ENCODE measurements at regions not wholly inside any gene's neighbourhood (a gene's known extent, or its start where the extent isn't known, plus 50 kb on each side); places are given as distances from the start of the nearest gene placed in this dataset.

DNA sequence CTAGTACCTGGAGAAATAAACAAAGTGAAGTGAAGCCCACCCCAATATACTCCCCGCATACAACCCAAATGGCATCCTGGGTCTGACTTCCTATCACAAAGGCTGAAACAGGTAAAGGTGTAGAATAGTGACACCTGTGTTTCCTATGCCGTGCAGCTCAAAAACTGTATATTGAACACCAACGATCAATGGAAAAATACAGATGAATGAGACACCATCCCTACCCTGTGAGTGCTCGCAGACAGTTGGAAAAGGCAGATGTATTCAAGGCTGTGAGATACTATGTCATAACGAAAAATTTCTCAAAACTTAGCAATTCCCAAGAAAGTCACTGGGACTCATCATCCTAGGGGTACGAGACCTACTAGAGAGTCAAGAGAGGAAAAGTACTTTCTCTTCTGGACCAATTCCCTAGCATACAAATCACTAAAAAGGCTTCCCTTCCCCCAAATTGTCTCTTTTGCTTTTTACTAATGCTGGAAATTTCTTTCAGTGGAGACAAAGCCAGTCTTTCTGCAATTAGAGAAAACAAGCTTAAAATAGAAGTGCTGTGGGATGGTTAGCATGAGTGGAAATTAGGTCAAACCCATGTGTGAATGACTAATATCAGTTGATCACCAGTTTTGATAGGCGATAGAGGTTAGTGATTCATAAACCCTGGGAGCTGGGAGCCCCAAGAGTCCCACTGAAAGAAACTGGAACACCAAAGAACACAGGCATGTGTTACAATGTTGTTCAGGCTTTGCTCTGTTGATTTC is 249.7 kb downstream of the SPTSSA start:
- DNase-seq (ENCODE audit: low read depth), result no peak

DNA sequence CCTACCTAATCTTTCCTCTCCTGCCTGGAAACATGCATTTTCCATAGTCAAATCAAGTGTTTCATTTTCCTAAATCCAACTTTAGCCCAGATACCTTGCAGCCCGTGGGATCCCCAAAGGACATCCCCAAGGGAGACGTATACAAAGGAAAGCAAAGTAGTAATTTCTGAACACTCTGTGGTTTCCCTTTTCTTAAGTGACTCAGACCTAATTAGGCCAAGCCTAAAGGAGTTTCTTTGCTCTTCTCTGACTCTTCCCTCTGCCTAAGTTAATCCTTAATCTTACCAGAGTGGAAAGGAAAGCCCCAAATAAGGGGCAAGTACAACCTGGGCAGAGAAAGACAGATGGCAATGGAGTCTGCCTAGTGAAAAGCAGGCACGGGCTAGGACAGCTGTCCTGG is 250.3 kb downstream of the SPTSSA start:
- no peak for DNase-seq (ENCODE audit: low read depth)

GRCh38 chr14:34208532-34208931 is 253.5 kb downstream of the SPTSSA start:
- no peak for DNase-seq (ENCODE audit: low read depth)

DNA sequence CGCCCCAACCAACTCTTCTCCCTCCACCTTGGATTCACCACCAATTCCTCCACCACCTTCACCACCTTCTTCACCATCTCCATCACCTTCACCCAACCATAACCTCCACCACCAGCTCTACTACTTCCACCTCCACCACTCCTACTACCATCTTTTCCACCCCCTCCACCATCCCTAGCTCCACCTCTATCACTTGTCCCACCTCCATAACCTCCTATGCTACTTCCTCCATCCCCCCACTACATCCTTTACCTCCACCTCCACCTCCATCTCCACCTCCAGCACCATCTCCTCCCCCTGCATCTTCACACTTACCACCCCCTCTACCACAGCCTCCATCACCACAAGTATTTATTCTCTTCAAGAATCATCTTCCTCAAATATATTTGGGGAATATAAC is 254.9 kb upstream of the EGLN3 start:
- DNase-seq (ENCODE audit: low read depth), result no peak

- DNase-seq (ENCODE audit: low read depth), result no peak
Measured at GRCh38 chr14:34204774-34205173, 253.9 kb upstream of the EGLN3 start.

- no peak for DNase-seq (ENCODE audit: low read depth)
Measured at GRCh38 chr14:34203251-34203722, 252.4 kb upstream of the EGLN3 start.

DNA sequence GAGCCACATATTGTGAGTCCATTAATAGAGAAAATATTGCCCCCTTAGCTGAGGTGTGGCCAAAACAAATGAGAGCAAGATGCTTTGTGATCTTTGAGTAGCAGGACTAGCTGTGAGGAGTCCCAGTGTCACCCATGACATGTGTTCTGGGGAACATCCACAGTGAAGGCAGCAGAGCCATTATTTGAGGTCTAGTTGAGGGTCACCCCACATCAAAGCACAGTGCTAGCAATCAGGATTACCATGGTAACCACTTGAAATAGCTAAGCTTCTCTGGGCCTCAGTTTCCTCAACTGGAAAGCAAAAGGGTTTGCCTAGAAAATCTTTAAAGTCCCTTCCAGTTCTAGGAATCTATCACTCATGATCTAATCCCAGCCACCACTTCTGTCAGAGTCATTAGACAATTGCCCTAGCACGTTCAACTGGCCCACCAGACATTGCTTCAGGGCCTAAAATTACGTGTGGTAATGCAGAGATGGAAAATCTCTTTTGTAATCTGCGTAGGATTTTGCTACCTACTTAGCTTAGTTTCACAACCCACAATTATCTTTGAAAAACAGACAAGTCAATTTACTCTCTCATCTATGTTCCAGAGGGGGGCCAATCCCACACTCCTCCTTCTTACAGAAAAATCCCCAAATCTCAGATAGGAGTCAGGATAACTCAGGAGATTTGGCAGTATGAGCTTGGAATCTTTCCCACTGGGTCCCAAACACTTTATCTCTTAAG is 251.2 kb upstream of the EGLN3 start:
- no peak for DNase-seq (ENCODE audit: low read depth)

GRCh38 chr14:34199585-34199984 is 248.7 kb upstream of the EGLN3 start:
- peak; percentile 21 for DNase-seq (ENCODE audit: low read depth)

- DNase-seq (ENCODE audit: low read depth), result no peak
Measured at GRCh38 chr14:34198096-34198495, 247.2 kb upstream of the EGLN3 start.

DNA sequence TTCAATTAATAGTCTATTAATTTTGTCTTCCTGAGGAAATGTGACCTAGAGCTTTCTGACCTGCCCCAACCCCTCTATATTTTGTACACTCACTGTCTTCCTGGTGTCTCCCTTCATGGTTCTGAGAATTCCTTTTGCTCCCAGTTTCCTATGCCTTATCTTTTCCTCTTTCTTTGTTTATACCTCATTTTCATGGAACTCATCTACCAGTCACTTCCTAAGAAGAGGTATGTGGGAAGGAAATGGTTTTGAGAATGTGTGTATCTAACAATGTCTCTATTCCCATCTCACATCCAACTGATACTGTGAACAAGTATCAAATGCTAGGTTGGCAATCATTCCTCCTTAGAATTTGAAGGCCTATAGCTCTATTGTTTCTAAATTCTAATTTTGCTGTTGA is 245.1 kb upstream of the EGLN3 start:
- no peak for DNase-seq (ENCODE audit: low read depth)

GRCh38 chr14:34190717-34191116 is 239.8 kb upstream of the EGLN3 start:
- no peak for DNase-seq (ENCODE audit: low read depth)

GRCh38 chr14:34189866-34190265 is 239.0 kb upstream of the EGLN3 start:
- no peak for DNase-seq (ENCODE audit: low read depth)

GRCh38 chr14:34187519-34188044 is 236.7 kb upstream of the EGLN3 start:
- DNase-seq (ENCODE audit: low read depth), result no peak

DNA sequence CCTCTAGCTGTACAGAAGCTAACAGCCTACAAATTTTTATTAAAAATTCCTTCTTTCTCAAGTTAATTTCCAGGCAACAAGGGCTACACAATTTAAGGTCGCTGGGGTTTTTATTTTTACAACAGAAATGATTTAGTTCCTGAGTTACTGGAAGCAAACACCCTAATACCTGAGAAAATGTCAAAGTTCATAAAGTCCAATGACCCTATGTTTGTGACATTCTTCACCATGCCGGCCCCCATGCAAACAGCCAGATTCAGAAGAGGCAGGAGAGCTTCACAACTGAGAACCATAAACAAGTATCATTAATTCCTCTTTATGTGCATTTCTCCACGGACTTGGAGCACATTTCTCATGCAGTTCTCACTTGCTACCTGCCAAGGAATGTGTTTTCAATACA is 236.2 kb upstream of the EGLN3 start:
- no peak for DNase-seq (ENCODE audit: low read depth)

DNA sequence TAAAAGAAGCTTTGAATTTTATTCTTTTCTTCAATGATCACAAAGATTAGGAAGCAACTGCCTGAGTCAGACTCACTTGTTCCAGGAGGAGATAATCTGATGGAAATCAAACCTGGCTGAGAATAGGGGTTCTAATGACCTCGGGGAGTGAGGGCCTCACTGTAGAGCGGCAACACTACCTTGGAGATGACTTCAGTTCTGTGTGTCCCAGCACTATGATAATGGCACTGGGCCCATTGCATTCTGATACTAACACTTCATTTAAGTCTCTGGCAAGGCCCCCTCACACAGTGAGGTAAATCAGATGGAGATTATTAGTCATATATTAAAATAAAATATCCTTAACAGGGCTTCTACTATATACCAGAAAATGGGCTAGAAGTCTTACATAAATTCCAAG is 233.3 kb upstream of the EGLN3 start:
- DNase-seq (ENCODE audit: low read depth), result no peak

- no peak for DNase-seq (ENCODE audit: low read depth)
Measured at GRCh38 chr14:34183478-34183877, 232.6 kb upstream of the EGLN3 start.

GRCh38 chr14:34181338-34181737 is 230.5 kb upstream of the EGLN3 start:
- no peak for DNase-seq (ENCODE audit: low read depth)

- no peak for DNase-seq (ENCODE audit: low read depth)
Measured at GRCh38 chr14:34180869-34181268, 230.0 kb upstream of the EGLN3 start.

- DNase-seq (ENCODE audit: low read depth), result no peak
Measured at GRCh38 chr14:34180434-34180833, 229.6 kb upstream of the EGLN3 start.

- DNase-seq (ENCODE audit: low read depth), result no peak
Measured at GRCh38 chr14:34179727-34180126, 228.9 kb upstream of the EGLN3 start.

GRCh38 chr14:34177466-34177865 is 226.6 kb upstream of the EGLN3 start:
- no peak for DNase-seq (ENCODE audit: low read depth)

- DNase-seq (ENCODE audit: low read depth), result no peak
Measured at GRCh38 chr14:34175574-34175973, 224.7 kb upstream of the EGLN3 start.

DNA sequence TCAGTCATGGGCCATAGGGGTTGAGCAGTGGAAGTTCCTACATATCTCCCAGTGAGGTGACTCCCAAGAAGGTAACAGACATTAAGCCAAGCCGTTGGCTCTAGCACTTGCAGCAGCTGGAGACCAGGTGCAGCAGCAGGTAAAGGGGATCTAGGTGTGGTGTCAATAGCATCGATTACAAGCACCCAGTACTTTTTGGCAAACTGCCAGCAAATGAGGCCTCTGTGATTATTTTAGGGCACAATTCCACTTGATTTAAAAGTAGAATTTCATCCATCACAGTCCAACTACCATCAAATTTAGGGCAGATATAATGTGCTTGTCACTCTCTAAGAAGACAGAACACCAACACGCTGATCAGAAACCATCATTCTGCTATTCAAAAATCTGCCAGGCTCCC is 224.1 kb upstream of the EGLN3 start:
- DNase-seq (ENCODE audit: low read depth), result no peak
